ENCODE measurements at regions not wholly inside any gene's neighbourhood (a gene's known extent, or its start where the extent isn't known, plus 50 kb on each side); places are given as distances from the start of the nearest gene placed in this dataset.

DNA sequence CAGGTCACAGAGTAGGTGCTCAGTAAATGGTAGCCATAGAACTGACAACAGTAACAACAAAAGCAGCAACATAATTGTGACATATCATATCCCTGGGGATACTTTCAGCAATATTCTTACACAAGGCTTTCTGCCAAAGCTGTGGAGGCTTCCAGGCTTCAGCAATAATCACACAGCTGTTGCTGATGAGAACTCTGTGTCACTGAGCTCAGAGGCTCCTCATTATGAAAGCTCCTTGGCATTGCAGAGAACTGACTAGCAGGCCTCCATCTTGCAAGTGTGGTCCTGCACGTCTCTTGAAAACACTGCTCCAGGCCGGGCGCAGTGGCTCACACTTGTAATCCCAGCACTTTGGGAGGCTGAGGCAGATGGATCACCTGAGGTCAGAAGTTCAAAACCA, 97.3 kb upstream of the BTG1 start:
- TF ChIP-seq, protein P1, sequence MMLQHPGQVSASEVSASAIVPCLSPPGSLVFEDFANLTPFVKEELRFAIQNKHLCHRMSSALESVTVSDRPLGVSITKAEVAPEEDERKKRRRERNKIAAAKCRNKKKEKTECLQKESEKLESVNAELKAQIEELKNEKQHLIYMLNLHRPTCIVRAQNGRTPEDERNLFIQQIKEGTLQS (IDR thresholded peaks at IDR 0.05) = no peak
- TF ChIP-seq, protein P2, sequence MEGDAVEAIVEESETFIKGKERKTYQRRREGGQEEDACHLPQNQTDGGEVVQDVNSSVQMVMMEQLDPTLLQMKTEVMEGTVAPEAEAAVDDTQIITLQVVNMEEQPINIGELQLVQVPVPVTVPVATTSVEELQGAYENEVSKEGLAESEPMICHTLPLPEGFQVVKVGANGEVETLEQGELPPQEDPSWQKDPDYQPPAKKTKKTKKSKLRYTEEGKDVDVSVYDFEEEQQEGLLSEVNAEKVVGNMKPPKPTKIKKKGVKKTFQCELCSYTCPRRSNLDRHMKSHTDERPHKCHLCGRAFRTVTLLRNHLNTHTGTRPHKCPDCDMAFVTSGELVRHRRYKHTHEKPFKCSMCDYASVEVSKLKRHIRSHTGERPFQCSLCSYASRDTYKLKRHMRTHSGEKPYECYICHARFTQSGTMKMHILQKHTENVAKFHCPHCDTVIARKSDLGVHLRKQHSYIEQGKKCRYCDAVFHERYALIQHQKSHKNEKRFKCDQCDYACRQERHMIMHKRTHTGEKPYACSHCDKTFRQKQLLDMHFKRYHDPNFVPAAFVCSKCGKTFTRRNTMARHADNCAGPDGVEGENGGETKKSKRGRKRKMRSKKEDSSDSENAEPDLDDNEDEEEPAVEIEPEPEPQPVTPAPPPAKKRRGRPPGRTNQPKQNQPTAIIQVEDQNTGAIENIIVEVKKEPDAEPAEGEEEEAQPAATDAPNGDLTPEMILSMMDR (IDR thresholded peaks at IDR 0.05 in 2 of 3, conservative IDR thresholded peaks at IDR 0.05 in 1 of 3; ENCODE audit: borderline replicate concordance in 1 of 3, insufficient read depth in 1 of 3, low read depth in 2 of 3, low read length in 2 of 3) = no peak
- TF ChIP-seq EZH2 (IDR thresholded peaks at IDR 0.05) = no peak
- TF ChIP-seq, protein P3, sequence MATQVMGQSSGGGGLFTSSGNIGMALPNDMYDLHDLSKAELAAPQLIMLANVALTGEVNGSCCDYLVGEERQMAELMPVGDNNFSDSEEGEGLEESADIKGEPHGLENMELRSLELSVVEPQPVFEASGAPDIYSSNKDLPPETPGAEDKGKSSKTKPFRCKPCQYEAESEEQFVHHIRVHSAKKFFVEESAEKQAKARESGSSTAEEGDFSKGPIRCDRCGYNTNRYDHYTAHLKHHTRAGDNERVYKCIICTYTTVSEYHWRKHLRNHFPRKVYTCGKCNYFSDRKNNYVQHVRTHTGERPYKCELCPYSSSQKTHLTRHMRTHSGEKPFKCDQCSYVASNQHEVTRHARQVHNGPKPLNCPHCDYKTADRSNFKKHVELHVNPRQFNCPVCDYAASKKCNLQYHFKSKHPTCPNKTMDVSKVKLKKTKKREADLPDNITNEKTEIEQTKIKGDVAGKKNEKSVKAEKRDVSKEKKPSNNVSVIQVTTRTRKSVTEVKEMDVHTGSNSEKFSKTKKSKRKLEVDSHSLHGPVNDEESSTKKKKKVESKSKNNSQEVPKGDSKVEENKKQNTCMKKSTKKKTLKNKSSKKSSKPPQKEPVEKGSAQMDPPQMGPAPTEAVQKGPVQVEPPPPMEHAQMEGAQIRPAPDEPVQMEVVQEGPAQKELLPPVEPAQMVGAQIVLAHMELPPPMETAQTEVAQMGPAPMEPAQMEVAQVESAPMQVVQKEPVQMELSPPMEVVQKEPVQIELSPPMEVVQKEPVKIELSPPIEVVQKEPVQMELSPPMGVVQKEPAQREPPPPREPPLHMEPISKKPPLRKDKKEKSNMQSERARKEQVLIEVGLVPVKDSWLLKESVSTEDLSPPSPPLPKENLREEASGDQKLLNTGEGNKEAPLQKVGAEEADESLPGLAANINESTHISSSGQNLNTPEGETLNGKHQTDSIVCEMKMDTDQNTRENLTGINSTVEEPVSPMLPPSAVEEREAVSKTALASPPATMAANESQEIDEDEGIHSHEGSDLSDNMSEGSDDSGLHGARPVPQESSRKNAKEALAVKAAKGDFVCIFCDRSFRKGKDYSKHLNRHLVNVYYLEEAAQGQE (IDR thresholded peaks at IDR 0.05; ENCODE audit: low read depth) = no peak

All from HCT116 (cell line).